ENCODE measurements at regions not wholly inside any gene's neighbourhood (a gene's known extent, or its start where the extent isn't known, plus 50 kb on each side); places are given as distances from the start of the nearest gene placed in this dataset.

- Histone ChIP-seq H3K4me3 (no peak overlapping the region), H3K27ac (no peak overlapping the region), H3K9me3 (no peaks in the 10 kb centered on the region), H3K4me1 (no peaks in the 10 kb centered on the region), H3K27me3 (no peaks in the 10 kb centered on the region), H3K36me3 (no peaks in the 10 kb centered on the region)
- in situ Hi-C loops (cut with MboI; ENCODE audit: low sequenced_read_pairs in 4 of 4) (no loop called here), intact Hi-C loops (cut with DNase I; ENCODE audit: low total_unique reads) (no loop called here)
- TF ChIP-seq POLR2A (IDR thresholded peaks at IDR 0.05) (no peak), CTCF (IDR thresholded peaks at IDR 0.05 in 4 of 5, conservative IDR thresholded peaks at IDR 0.05 in 1 of 5) (no peak)
- no peak for ATAC-seq
- no peak for DNase-seq
Measured at GRCh38 chr12:125453751-125454150, 388.5 kb downstream of the AACS start.

- H3K4me1 ChIP-seq = no peaks in the 10 kb centered on the region
- H3K27me3 ChIP-seq = no peaks in the 10 kb centered on the region
- H3K4me3 ChIP-seq = no peak overlapping the region
- no peak overlapping the region for H3K27ac ChIP-seq
- no peak for TF ChIP-seq POLR2A (IDR thresholded peaks at IDR 0.05)
- no peak for TF ChIP-seq CTCF (IDR thresholded peaks at IDR 0.05 in 4 of 5, conservative IDR thresholded peaks at IDR 0.05 in 1 of 5)
- H3K36me3 ChIP-seq = no peaks in the 10 kb centered on the region
- in situ Hi-C loops (cut with MboI; ENCODE audit: low sequenced_read_pairs in 4 of 4) (no loop called here), intact Hi-C loops (cut with DNase I; ENCODE audit: low total_unique reads) (no loop called here)
- no peaks in the 10 kb centered on the region for H3K9me3 ChIP-seq
- DNase-seq (no peak), ATAC-seq (no peak)
Measured at GRCh38 chr12:125454291-125454690, 389.1 kb downstream of the AACS start.

GRCh38 chr12:125454786-125455480 is 389.7 kb downstream of the AACS start:
- ATAC-seq (no peak), DNase-seq (no peak)
- H3K9me3 ChIP-seq = no peaks in the 10 kb centered on the region
- intact Hi-C loops (cut with DNase I; ENCODE audit: low total_unique reads) (no loop called here), in situ Hi-C loops (cut with MboI; ENCODE audit: low sequenced_read_pairs in 4 of 4) (no loop called here)
- no peak overlapping the region for H3K4me3 ChIP-seq
- no peaks in the 10 kb centered on the region for H3K27me3 ChIP-seq
- H3K36me3 ChIP-seq = no peaks in the 10 kb centered on the region
- H3K4me1 ChIP-seq = no peaks in the 10 kb centered on the region
- H3K27ac ChIP-seq = no peak overlapping the region
- TF ChIP-seq CTCF (IDR thresholded peaks at IDR 0.05 in 4 of 5, conservative IDR thresholded peaks at IDR 0.05 in 1 of 5) = no peak
- TF ChIP-seq POLR2A (IDR thresholded peaks at IDR 0.05) = no peak

GRCh38 chr12:125455556-125455955 is 390.3 kb downstream of the AACS start:
- no peak overlapping the region for H3K4me3 ChIP-seq
- DNase-seq (no peak), ATAC-seq (no peak)
- in situ Hi-C loops (cut with MboI; ENCODE audit: low sequenced_read_pairs in 4 of 4) = no loop called here
- no peaks in the 10 kb centered on the region for H3K4me1 ChIP-seq
- H3K27me3 ChIP-seq = no peaks in the 10 kb centered on the region
- H3K36me3 ChIP-seq = no peaks in the 10 kb centered on the region
- no peak overlapping the region for H3K27ac ChIP-seq
- intact Hi-C loops (cut with DNase I; ENCODE audit: low total_unique reads) = no loop called here
- TF ChIP-seq CTCF (IDR thresholded peaks at IDR 0.05 in 4 of 5, conservative IDR thresholded peaks at IDR 0.05 in 1 of 5) (no peak), POLR2A (IDR thresholded peaks at IDR 0.05) (no peak)
- H3K9me3 ChIP-seq = no peaks in the 10 kb centered on the region

All from gastrocnemius medialis (tissue), 4 donors.